ENCODE measurements at regions not wholly inside any gene's neighbourhood (a gene's known extent, or its start where the extent isn't known, plus 50 kb on each side); places are given as distances from the start of the nearest gene placed in this dataset.

- Histone ChIP-seq H3K9ac (ENCODE audit: insufficient read depth, low read length) (no peak overlapping the region), H4K20me1 (ENCODE audit: control insufficient read depth, extremely low read depth, insufficient read depth, low read length) (no peaks in the 10 kb centered on the region), H3K36me3 (ENCODE audit: control insufficient read depth, insufficient read depth, low read length) (no peaks in the 10 kb centered on the region), H2AFZ (ENCODE audit: low read length) (no peak overlapping the region), H3K4me1 (ENCODE audit: control insufficient read depth, extremely low read depth, insufficient read depth, low read length) (no peaks in the 10 kb centered on the region), H3K79me2 (ENCODE audit: control insufficient read depth, insufficient read depth, low read length) (no peaks in the 10 kb centered on the region), H3K4me3 (replicated peaks in 1 of 4; ENCODE audit: control extremely low read depth in 1 of 4, insufficient read depth in 1 of 4, low read depth in 3 of 4, low read length in 4 of 4) (no peak overlapping the region), H3K27me3 (ENCODE audit: control insufficient read depth, insufficient read depth, low read length) (no peaks in the 10 kb centered on the region), H3K27ac (ENCODE audit: insufficient read depth, low read length) (no peak overlapping the region), H3K9me3 (ENCODE audit: control insufficient read depth, insufficient read depth, low read depth, low read length) (no peaks in the 10 kb centered on the region), H3K4me2 (ENCODE audit: extremely low read depth, insufficient read depth, low read length) (no peak overlapping the region)
- TF ChIP-seq EZH2 (IDR thresholded peaks at IDR 0.05; ENCODE audit: low read length, missing control alignments): no peak
- DNase-seq (ENCODE audit: low read depth in 2 of 2): no peak
These were observed 51.3 kb upstream of the WIPF1 start for GRCh38 chr2:174648896-174649295.
